IMR-90 (cell line): ENCODE measurements at regions not wholly inside any gene's neighbourhood (a gene's known extent, or its start where the extent isn't known, plus 50 kb on each side); places are given as distances from the start of the nearest gene placed in this dataset.

Experiments used
- ATAC-seq: fragments of 200-7000 bp; cut with Tn5 transposase; 2 replicates; pipeline ENCODE4 v1.9.1; 2020; ENCODE audit warnings: low read depth, mild to moderate bottlenecking, moderate library complexity
- BruUV-seq: library from RNA; stranded (reverse); fragments of 400-500 nt; replicated peaks from 2 replicates; lab custom pipeline; 2021; lab: Mats Ljungman, UMichigan
- CTCF ChIA-PET: fragments of 300-600 bp; formaldehyde crosslinking; extraction: SDS; loops from one replicate; lab custom pipeline; 2021; ENCODE audit warnings: antibody characterized with exemption; lab: Yijun Ruan, JAX
- POLR2A ChIA-PET: fragments of 300-600 bp; sonication (Branson Sonifier 250); formaldehyde crosslinking; loops from one replicate; lab custom pipeline; 2022; ENCODE audit warnings: antibody characterized with exemption; ENCODE audit not compliant: unreplicated experiment; lab: Charles Lee
- DNase-seq: peaks from one replicate; pipeline ENCODE4 v3.0.0; 2013
- H2AFZ ChIP-seq: replicated peaks from 2 replicates; pipeline ENCODE3; 2013; ENCODE audit warnings: low read length, mild to moderate bottlenecking; ENCODE audit not compliant: poor library complexity
- H2AK5ac ChIP-seq: 2 replicates; pipeline ENCODE4 v1.6.1; 2013; ENCODE audit warnings: low read depth, low read length, inconsistent platforms
- H2AK9ac ChIP-seq: replicated peaks from 2 replicates; pipeline ENCODE3; 2013; ENCODE audit warnings: mild to moderate bottlenecking, low read depth, low read length, moderate library complexity; ENCODE audit not compliant: poor library complexity
- H2BK120ac ChIP-seq: 2 replicates; pipeline ENCODE4 v1.6.1; 2013; ENCODE audit warnings: low read depth, low read length, inconsistent platforms
- H2BK15ac ChIP-seq: 3 replicates; pipeline ENCODE4 v1.6.1; 2013; ENCODE audit warnings: low read depth, low read length, inconsistent platforms
- H2BK20ac ChIP-seq: 2 replicates; pipeline ENCODE4 v1.6.1; 2013; ENCODE audit warnings: low read depth, mild to moderate bottlenecking, inconsistent platforms, low read length, moderate library complexity
- H2BK5ac ChIP-seq: 2 replicates; pipeline ENCODE4 v1.6.1; 2013; ENCODE audit warnings: mild to moderate bottlenecking, low read depth, low read length, inconsistent platforms; ENCODE audit not compliant: poor library complexity, severe bottlenecking
- H3K14ac ChIP-seq: replicated peaks from 2 replicates; pipeline ENCODE4 v1.6.1; 2013; ENCODE audit warnings: low read depth, low read length, inconsistent platforms
- H3K18ac ChIP-seq: 2 replicates; pipeline ENCODE4 v1.6.1; 2013; ENCODE audit warnings: low read depth, low read length, control low read depth
- H3K23ac ChIP-seq: 2 replicates; pipeline ENCODE4 v1.6.1; 2013; ENCODE audit warnings: low read depth, low read length, inconsistent platforms
- H3K27ac ChIP-seq: 2 replicates; pipeline ENCODE4 v1.5.1; 2013; ENCODE audit warnings: mild to moderate bottlenecking, control low read depth, low read length; ENCODE audit not compliant: insufficient read depth
- H3K27me3 ChIP-seq: 2 replicates; pipeline ENCODE4 v1.6.1; 2013; ENCODE audit warnings: low read length; ENCODE audit not compliant: control insufficient read depth, insufficient read depth
- H3K36me3 ChIP-seq: 2 replicates; pipeline ENCODE4 v1.6.1; 2013; ENCODE audit warnings: low read length, mixed read lengths; ENCODE audit not compliant: control insufficient read depth, insufficient read depth
- H3K4ac ChIP-seq: 2 replicates; pipeline ENCODE4 v1.6.1; 2013; ENCODE audit warnings: low read depth, low read length, inconsistent platforms
- H3K4me1 ChIP-seq: 2 replicates; pipeline ENCODE4 v1.6.1; 2013; ENCODE audit warnings: low read length, mixed read lengths; ENCODE audit not compliant: control insufficient read depth, insufficient read depth
- H3K4me2 ChIP-seq: 2 replicates; pipeline ENCODE4 v1.6.1; 2013; ENCODE audit warnings: low read depth, mild to moderate bottlenecking, control low read depth, low read length, moderate library complexity
- H3K4me3 ChIP-seq: 2 replicates; pipeline ENCODE4 v1.5.1; 2013; ENCODE audit warnings: low read depth, mild to moderate bottlenecking, control low read depth, low read length, moderate library complexity; ENCODE audit not compliant: insufficient read depth
- H3K56ac ChIP-seq: 2 replicates; pipeline ENCODE4 v1.6.1; 2013; ENCODE audit warnings: low read length, inconsistent platforms; ENCODE audit not compliant: insufficient read depth; ENCODE audit errors: extremely low read depth
- H3K79me1 ChIP-seq, 2 experiments: 2 replicates each; pipeline ENCODE4 v1.6.1; 2013; ENCODE audit warnings: low read length in 2 of 2, inconsistent platforms in 1 of 2, low read depth in 1 of 2
- H3K9ac ChIP-seq: 2 replicates; pipeline ENCODE4 v1.6.1; 2013; ENCODE audit warnings: low read depth, low read length, control low read depth
- H3K9me1 ChIP-seq: 2 replicates; pipeline ENCODE4 v1.6.1; 2013; ENCODE audit warnings: low read length, inconsistent platforms; ENCODE audit not compliant: insufficient read depth
- H3K9me3 ChIP-seq: 2 replicates; pipeline ENCODE4 v1.6.1; 2013; ENCODE audit warnings: low read length; ENCODE audit not compliant: control insufficient read depth, insufficient read depth
- H4K20me1 ChIP-seq: 2 replicates; pipeline ENCODE4 v1.6.1; 2013; ENCODE audit warnings: low read length, inconsistent platforms; ENCODE audit not compliant: insufficient read depth
- H4K5ac ChIP-seq: 2 replicates; pipeline ENCODE4 v1.6.1; 2013; ENCODE audit warnings: mild to moderate bottlenecking, low read depth, low read length, control low read depth
- H4K8ac ChIP-seq, 2 experiments: 2 replicates each; pipeline ENCODE4 v1.6.1; 2013; ENCODE audit warnings: low read depth in 2 of 2, low read length in 2 of 2, control low read depth in 1 of 2, inconsistent platforms in 1 of 2
- H4K91ac ChIP-seq: 2 replicates; pipeline ENCODE4 v1.6.1; 2013; ENCODE audit warnings: low read depth, low read length, inconsistent platforms; ENCODE audit not compliant: insufficient read depth
- FOS ChIP-seq: fragments of 150-350 bp; IDR thresholded peaks from 2 replicates; pipeline ENCODE4 v1.6.1; 2016; ENCODE audit warnings: low read depth, low read length
- MAFK ChIP-seq: IDR thresholded peaks from 2 replicates; pipeline ENCODE4 v1.6.1; 2012; ENCODE audit warnings: low read depth, low read length, improper control_type of control experiment
- RAD21 ChIP-seq: IDR thresholded peaks from 2 replicates; pipeline ENCODE4 v1.6.1; 2012; ENCODE audit warnings: low read length, improper control_type of control experiment
- WGBS, 2 experiments: methylation state at CpG; one replicate each; pipeline versions ENCODE4 v1.1.5 to v1.1.7; 2013; ENCODE audit warnings: missing lambda C conversion rate in 2 of 2; ENCODE audit not compliant: insufficient read length in 1 of 2; ENCODE audit errors: extremely low coverage in 2 of 2; 5-methylcytosine and 5-hydroxymethylcytosine counted together
- dilution Hi-C: fragments of 300-500 bp; cut with HindIII; formaldehyde crosslinking; loops from one replicate; pipeline ENCODE4 v1.14.3; 2018; ENCODE audit warnings: low sequenced_read_pairs; ENCODE audit not compliant: unreplicated experiment
- in situ Hi-C: fragments of 300-500 bp; cut with MboI; formaldehyde crosslinking; loops from 3 replicates; pipeline ENCODE4 v1.14.3; 2019; ENCODE audit warnings: low sequenced_read_pairs, inconsistent platforms, mixed read lengths
- intact Hi-C: fragments of 100-400 bp; cut with micrococcal nuclease; formaldehyde crosslinking; loops from 2 replicates; pipeline ENCODE4 v1.10.0; 2022

DNA sequence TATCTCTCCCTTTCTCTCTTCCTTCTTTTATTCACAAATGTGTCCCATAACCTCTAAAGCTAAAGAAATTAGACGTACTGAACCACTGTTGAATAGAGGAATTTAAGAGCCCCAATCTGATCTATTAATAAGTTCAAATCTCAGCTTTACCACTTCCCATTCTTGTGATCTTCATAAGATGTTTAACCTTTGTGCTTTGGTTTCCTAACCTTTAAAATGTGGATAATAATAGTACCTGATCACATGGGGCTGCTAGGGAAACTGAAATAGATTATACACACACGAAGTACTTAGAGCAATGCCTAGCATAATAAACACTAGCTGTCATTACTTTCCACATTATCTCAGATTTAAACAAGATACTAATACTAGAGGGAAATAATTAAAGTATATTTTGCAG, 324.3 kb upstream of the SEMA6A start:
- Histone ChIP-seq H3K18ac (no peak overlapping the region), H3K9me3 (peaks cover 5% of the 10 kb centered on the region; the same call in 1 of the 2 replicates), H4K8ac (no peak overlapping the region), H4K5ac (no peak overlapping the region), H2AK5ac (no peak overlapping the region), H2BK15ac (no peak overlapping the region), H4K91ac (no peak overlapping the region), H3K4me1 (no peaks in the 10 kb centered on the region), H3K79me1 (no peaks in the 10 kb centered on the region), H3K9me1 (no peaks in the 10 kb centered on the region), H3K4ac (no peak overlapping the region), H3K4me2 (no peak overlapping the region), H3K36me3 (no peaks in the 10 kb centered on the region), H3K4me3 (no peak overlapping the region), H2AK9ac (no peak overlapping the region), H3K56ac (no peak overlapping the region), H2BK20ac (no peak overlapping the region), H4K20me1 (no peaks in the 10 kb centered on the region), H2AFZ (no peak overlapping the region), H3K9ac (no peak overlapping the region), H3K27ac (no peak overlapping the region), H3K14ac (no peak overlapping the region), H2BK120ac (no peak overlapping the region), H2BK5ac (no peak overlapping the region), H3K23ac (no peak overlapping the region), H3K27me3 (no peaks in the 10 kb centered on the region)
- no peak for DNase-seq
- intact Hi-C loops, result no loop called here
- no CpG with 5 or more reads among the region's 2 CpGs for WGBS, 2 experiments
- ChIA-PET POLR2A (no interaction called here), CTCF (no interaction called here)
- ATAC-seq, result no peak
- dilution Hi-C loops, result no loop called here
- in situ Hi-C loops, result no loop called here
- TF ChIP-seq RAD21, result no peak
- TF ChIP-seq FOS, result no peak
- no peak for TF ChIP-seq MAFK
- no TSS peak for BruUV-seq
